ENCODE measurements at regions not wholly inside any gene's neighbourhood (a gene's known extent, or its start where the extent isn't known, plus 50 kb on each side); places are given as distances from the start of the nearest gene placed in this dataset.

DNA sequence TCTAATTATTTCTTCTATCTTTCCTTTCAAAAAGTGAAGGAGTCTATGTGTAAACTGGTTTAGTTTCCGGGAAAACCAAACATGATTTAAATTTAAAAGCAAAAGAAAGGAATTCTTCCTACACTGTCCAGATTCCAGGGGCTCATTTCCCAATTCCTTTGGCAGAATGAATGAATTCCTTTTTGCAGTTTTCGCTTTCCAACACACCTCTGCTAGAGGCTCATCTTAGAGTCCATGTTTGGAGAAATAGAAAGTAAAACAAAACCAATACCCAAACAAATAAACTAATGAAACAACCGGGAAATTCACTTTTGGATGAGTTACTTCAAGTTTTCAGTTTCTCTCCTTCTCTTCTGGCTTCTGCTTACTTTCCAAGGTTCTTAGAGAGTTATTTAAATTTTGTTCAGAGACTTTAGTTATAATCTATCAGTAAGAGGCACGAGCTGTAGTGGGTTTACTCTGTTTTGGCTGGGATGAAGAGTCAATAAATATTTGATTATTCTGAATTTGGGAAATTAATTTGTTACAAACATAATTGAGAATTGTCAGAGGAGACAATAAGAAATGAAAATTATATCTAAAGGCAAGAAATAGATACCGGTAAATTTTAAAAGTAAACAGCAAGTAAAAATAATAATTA is 365.0 kb upstream of the CDH9 start:
- TF ChIP-seq POLR2AphosphoS5 (IDR thresholded peaks at IDR 0.05), result no peak
- TF ChIP-seq POLR2A (IDR thresholded peaks at IDR 0.05), result no peak
- TF ChIP-seq EP300 (IDR thresholded peaks at IDR 0.05; ENCODE audit: low read depth), result no peak
- TF ChIP-seq, protein P1, sequence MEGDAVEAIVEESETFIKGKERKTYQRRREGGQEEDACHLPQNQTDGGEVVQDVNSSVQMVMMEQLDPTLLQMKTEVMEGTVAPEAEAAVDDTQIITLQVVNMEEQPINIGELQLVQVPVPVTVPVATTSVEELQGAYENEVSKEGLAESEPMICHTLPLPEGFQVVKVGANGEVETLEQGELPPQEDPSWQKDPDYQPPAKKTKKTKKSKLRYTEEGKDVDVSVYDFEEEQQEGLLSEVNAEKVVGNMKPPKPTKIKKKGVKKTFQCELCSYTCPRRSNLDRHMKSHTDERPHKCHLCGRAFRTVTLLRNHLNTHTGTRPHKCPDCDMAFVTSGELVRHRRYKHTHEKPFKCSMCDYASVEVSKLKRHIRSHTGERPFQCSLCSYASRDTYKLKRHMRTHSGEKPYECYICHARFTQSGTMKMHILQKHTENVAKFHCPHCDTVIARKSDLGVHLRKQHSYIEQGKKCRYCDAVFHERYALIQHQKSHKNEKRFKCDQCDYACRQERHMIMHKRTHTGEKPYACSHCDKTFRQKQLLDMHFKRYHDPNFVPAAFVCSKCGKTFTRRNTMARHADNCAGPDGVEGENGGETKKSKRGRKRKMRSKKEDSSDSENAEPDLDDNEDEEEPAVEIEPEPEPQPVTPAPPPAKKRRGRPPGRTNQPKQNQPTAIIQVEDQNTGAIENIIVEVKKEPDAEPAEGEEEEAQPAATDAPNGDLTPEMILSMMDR (IDR thresholded peaks at IDR 0.05), result no peak
